SK-N-SH (cell line): ENCODE measurements at regions not wholly inside any gene's neighbourhood (a gene's known extent, or its start where the extent isn't known, plus 50 kb on each side); places are given as distances from the start of the nearest gene placed in this dataset.
"Not testable (repeated sequence)": the region's sequence is repeated elsewhere in the genome, so short reads cannot be mapped to it uniquely, and the experiment has no call there.

Experiments used
- IRF3 ChIP-seq: fragments of 150-350 bp; IDR thresholded peaks from 2 replicates; pipeline ENCODE4 v1.6.1; 2016; ENCODE audit warnings: mild to moderate bottlenecking, low read depth, low read length
- MAX ChIP-seq: IDR thresholded peaks from 2 replicates; pipeline ENCODE4 v1.4.0; 2012; ENCODE audit warnings: low read depth
- USF1 ChIP-seq: IDR thresholded peaks from 2 replicates; pipeline ENCODE4 v1.4.0; 2012; ENCODE audit warnings: low read depth, borderline replicate concordance

- TF ChIP-seq MAX, USF1, IRF3: not testable (repeated sequence)
These were observed 347.4 kb downstream of the UBE2NL start for GRCh38 chrX:144231116-144231785.
